GM18505 (cell line): ENCODE measurements at regions not wholly inside any gene's neighbourhood (a gene's known extent, or its start where the extent isn't known, plus 50 kb on each side); places are given as distances from the start of the nearest gene placed in this dataset.

ENCODE experiments used
- ATAC-seq: cut with Tn5 transposase; IDR thresholded peaks from one replicate; pipeline ENCODE4 v1.9.1; 2021; ENCODE audit not compliant: unreplicated experiment
- POLR2A ChIP-seq: IDR thresholded peaks from 4 replicates; pipeline ENCODE4 v1.6.1; 2011; ENCODE audit warnings: borderline replicate concordance; ENCODE audit not compliant: insufficient read depth, insufficient read length; ENCODE audit errors: extremely low read depth

DNA sequence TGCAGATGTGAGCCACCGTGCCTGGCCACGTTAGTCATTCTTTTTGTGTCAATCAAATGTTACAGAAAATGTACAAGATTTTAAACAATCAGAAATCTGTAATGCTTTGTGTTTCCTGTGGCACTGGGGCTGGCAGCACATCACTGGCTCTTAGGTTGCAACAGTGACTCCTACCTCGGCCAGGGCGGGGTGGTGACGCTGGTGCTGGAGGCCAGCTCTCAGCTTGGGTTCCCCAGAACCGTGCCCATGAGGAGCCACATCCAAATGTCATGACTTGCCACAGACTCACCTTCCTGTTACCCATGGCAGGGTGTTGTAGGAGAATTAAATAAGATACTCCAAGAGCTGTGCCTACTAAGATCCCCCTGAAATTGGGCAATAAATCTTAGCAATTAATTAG is 161.7 kb downstream of the TEX29 start:
- ATAC-seq: no peak

GRCh38 chr13:111482806-111483620 is 162.6 kb downstream of the TEX29 start:
- ATAC-seq: no peak
- TF ChIP-seq POLR2A: no peak

More for the DNA sequence above, 161.7 kb downstream of the TEX29 start:
- TF ChIP-seq POLR2A: no peak

DNA sequence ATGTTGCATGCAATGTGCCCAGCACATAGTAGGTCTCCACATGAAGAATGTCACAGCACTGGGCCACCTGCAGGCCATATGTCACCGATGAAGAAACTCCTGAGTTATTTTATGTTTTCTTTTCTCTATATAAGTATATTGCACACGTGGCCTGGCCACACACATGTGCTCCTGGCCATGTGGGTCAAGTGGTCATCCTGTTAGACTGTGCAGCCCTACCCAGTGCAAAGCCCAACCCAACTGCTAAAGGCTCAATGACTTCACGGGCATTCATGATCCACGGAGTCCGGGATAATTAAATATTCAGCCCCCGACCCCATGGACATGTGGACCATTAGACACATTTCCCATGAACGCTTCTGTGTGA is 163.2 kb downstream of the TEX29 start:
- ATAC-seq: no peak
- no peak for TF ChIP-seq POLR2A

- no peak for ATAC-seq
- no peak for TF ChIP-seq POLR2A
Measured at GRCh38 chr13:111484141-111484925, 163.9 kb downstream of the TEX29 start.

DNA sequence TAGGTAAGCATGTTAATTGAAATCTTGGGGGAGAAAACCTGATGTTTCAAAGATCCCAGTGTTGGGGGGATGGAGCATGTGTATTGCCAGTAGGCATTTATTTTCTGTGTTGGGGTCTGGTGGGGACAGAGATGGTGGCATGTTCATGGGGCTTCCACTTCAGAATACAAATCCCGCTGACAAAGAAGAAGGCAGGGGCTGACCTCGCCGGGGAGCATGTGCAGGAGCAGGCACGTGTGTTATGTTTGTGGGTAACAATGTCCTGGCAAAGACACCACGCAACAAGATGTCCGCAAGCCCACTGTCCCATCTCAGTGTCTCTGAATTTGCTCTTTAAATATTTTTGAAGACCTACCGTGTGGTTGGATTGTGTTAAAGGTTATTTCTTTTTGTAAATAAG is 164.5 kb downstream of the TEX29 start:
- no peak for TF ChIP-seq POLR2A
- ATAC-seq: no peak

GRCh38 chr13:111485491-111486250 is 165.2 kb downstream of the TEX29 start:
- ATAC-seq: no peak
- TF ChIP-seq POLR2A: no peak

DNA sequence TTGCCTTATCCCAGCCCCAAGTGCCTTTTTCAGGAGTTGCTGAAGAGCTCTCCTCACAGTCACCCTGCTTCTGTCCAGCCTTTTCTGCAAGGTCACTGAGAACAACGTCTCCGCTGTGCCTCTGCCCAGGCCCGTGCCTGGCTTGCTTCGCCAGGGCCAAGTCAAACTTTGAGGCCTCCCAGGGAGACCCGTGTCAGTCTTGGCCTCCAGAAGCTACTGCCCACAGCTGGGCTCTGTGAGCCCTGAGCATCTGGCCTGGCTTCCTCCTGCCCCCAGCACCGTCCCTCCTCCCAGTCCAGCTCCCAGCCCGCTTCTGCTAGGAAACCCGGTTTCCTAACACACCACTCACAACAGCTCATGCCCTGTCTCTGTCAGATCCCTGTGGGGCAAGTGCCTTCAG is 165.9 kb downstream of the TEX29 start:
- no peak for TF ChIP-seq POLR2A
- no peak for ATAC-seq

- no peak for TF ChIP-seq POLR2A
- ATAC-seq: no peak
Measured at GRCh38 chr13:111486801-111487200, 166.4 kb downstream of the TEX29 start.

DNA sequence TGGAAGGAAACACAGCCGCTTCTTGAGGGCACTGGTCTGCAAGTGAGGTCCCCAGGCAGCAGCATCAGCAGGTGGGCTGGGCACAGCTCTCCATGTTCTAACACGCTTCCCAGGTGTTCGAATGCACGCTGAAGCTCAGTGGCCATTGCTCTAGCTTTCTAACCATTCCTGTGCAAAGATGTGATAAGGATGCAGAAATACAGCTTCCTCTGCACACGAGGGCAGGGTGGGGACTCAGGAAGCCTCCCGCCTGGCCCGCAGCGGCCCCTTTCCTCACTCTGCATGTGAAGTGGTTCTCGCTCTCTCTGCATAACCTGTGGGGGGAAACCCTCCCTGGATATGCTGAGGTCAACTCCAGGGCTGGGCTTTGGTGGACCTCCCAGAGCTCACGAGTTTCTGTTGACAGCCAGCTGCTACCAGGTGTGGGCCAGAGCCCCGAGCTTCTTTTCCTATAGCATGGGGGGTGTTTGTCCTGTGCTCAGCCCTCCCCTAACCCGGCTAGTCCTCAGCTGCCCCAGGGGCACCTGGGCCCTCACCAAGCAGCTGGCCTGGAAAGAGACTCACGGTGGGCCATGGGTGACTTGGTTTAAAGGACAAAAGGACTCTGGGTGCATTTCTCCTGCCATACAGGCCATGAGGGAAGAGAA is 168.2 kb downstream of the TEX29 start:
- no peak for ATAC-seq
- TF ChIP-seq POLR2A: no peak

GRCh38 chr13:111489301-111489700 is 168.9 kb downstream of the TEX29 start:
- ATAC-seq: no peak
- no peak for TF ChIP-seq POLR2A

DNA sequence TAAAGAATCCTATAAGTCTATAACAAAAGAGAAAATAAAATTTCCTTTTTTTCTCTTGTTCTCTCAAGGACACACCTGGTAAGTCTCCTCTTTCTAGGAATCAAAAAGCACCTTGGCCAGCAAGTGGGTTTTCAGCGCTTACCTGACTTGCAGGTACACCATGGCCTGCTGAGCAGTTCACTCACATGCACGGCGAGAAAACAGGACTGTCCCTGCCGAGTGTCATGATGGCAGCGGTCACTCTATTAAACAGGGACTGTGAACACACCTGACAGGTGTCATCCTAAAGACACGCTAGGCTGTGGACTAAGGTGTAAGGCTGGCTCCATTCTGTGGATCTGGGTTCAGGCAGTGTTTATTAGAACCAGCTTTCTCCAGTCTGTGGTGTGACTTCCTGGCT is 170.2 kb downstream of the TEX29 start:
- no peak for ATAC-seq
- no peak for TF ChIP-seq POLR2A

DNA sequence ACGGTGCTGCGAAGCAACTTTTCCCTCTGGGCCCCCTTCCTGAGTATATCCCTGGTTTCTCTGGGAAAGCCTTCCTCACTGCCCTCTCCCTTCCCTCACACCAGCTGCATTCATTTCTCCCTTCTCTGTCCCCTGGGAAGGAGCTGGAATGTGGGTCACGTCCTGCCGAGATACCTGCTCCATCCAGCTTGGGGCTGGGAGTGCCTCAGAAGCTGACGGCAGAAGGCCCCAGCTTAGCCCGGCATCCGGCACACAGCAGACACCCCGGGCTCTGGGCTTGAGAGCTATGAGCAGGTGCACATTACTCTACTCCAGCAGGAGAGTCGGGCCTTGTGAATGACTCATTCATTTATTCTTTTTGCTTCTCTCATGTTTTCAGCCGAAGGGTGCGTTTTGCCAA is 170.6 kb downstream of the TEX29 start:
- no peak for TF ChIP-seq POLR2A
- ATAC-seq: no peak

DNA sequence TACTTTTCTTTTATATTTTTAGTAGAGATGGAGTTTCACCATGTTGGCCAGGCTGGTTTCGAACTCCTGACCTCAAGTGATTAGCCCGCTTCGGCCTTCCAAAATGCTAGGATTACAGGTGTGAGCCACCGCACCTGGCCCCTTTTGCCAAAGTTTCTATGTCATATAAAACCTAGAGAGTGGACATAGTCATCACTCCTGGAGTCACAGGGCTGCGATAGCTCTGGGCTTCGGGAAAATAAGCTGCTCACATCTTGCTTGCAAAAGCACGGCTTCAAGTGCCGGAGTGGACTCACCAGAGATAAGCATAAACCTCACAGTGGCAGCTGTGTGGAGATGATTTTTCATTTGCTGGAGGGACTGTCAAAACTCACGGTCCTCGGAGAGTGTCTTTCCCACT is 171.2 kb downstream of the TEX29 start:
- no peak for ATAC-seq

DNA sequence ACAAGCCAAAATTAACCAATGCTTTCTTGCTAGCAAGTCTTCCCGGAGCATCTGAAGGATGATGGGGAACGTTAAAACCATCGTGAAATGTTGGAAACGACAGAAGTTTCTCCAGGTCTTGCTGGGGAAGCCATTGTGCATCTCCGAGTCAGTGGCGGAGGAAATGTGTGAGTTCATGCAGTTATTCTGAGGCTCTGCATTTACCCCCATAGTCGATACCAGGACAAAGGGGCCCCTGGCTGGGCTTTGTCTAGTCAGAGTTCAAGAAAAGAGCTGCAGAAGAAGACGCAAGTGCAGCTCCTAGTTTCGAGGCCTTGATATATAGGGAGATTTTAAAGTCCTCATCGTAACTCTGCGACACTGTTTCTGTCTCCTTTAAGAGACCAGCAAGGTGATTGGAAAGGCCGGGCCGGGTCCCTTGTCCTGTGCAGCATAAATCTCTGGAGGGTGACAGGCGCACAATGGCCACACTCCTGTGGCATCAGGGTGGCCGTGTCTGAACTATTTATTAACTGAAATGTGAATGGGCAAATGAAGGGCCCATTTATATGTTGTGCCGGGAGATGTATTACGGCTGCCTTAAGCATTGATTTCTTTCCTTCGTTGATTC is 172.0 kb downstream of the TEX29 start:
- ATAC-seq: no peak
- no peak for TF ChIP-seq POLR2A

More for the DNA sequence above, 171.2 kb downstream of the TEX29 start:
- TF ChIP-seq POLR2A: no peak
